ENCODE measurements at regions not wholly inside any gene's neighbourhood (a gene's known extent, or its start where the extent isn't known, plus 50 kb on each side); places are given as distances from the start of the nearest gene placed in this dataset.
"Not testable (repeated sequence)": the region's sequence is repeated elsewhere in the genome, so short reads cannot be mapped to it uniquely, and the experiment has no call there.

DNA sequence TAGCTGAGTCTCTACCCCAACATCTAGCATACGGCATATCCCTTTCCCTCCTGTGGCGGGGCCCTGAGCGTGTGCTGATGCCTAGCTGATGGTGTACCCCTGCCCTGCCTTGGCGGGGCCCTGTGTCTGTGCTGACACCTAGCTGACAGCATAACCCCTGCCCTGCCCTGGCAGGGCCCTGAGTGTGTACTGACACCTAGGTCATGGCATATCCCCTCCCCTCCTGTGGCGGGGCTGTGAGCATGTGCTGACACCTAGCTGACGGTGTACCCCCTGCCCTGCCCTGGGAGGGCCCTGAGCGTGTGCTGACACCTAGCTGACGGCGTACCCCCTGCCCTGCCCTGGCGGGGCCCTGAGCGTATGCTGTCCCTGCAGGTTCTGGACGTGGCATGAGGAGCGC lies 414.0 kb upstream of the AMELY start:
- TF ChIP-seq POLR2A (IDR thresholded peaks at IDR 0.05), result no peak
- TF ChIP-seq, protein P1, sequence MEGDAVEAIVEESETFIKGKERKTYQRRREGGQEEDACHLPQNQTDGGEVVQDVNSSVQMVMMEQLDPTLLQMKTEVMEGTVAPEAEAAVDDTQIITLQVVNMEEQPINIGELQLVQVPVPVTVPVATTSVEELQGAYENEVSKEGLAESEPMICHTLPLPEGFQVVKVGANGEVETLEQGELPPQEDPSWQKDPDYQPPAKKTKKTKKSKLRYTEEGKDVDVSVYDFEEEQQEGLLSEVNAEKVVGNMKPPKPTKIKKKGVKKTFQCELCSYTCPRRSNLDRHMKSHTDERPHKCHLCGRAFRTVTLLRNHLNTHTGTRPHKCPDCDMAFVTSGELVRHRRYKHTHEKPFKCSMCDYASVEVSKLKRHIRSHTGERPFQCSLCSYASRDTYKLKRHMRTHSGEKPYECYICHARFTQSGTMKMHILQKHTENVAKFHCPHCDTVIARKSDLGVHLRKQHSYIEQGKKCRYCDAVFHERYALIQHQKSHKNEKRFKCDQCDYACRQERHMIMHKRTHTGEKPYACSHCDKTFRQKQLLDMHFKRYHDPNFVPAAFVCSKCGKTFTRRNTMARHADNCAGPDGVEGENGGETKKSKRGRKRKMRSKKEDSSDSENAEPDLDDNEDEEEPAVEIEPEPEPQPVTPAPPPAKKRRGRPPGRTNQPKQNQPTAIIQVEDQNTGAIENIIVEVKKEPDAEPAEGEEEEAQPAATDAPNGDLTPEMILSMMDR (IDR thresholded peaks at IDR 0.05), result no peak
- WGBS, 2 donors, result 97 to 100% methylated on average over 3 to 4 of the region's 13 CpGs
- intact Hi-C loops (cut with DNase I), result no loop called here

DNA sequence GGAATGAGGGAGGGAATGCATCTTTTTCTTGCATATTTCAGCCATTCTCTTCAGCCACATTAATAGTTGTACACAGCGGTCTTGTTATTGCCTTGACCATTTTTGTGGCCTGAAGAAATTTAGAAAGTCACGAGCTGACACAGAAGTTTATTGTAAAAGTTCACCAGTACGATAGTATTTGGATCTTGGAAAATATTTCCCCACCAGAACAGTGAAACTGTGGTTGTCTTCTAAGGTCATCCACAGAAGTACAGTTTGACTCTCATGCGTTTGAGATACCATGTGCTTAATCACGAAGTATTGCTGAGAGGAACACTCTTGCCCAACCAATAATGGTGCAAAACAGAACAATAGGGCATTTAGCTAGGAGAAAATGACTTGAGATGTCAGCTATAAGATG lies 409.2 kb upstream of the AMELY start:
- Histone ChIP-seq H3K9me3 (no peaks in the 10 kb centered on the region), H3K27me3 (no peaks in the 10 kb centered on the region), H3K36me3 (no peaks in the 10 kb centered on the region), H3K4me3 (replicated peaks in 1 of 3) (no peak overlapping the region), H3K4me1 (no peaks in the 10 kb centered on the region), H3K27ac (no peak overlapping the region)
- no peak for DNase-seq
- TF ChIP-seq, protein P1 (IDR thresholded peaks at IDR 0.05), result no peak
- TF ChIP-seq POLR2A (IDR thresholded peaks at IDR 0.05), result no peak
- intact Hi-C loops (cut with DNase I), result no loop called here
- WGBS, 2 donors, result 88 to 89% methylated on average over 5 of the region's 5 CpGs

More for the DNA sequence above, 414.0 kb upstream of the AMELY start:
- no peak overlapping the region for H3K27ac ChIP-seq
- H3K4me3 ChIP-seq (replicated peaks in 1 of 3), result no peak overlapping the region
- H3K27me3 ChIP-seq, result no peaks in the 10 kb centered on the region
- DNase-seq, result no peak
- no peaks in the 10 kb centered on the region for H3K36me3 ChIP-seq
- H3K4me1 ChIP-seq, result no peaks in the 10 kb centered on the region
- no peaks in the 10 kb centered on the region for H3K9me3 ChIP-seq

DNA sequence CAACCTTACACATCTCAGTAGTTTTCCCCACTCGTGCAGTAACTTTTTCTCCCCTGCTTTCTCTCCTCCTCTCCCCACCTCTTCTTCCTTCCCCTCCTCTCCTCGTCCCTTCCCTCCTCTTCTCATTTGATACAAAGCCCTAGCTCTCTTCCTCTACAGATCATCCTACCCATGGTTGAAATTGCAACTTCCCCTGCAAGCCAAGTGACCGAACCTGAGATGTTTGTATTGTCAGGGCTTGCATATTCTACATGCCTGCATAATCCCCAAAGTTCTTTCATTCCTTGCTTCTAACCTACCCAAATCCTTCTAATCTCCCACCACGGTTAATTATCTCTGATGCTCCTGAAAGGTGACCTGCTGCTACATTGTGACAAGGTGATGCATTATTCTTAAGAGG lies 408.6 kb upstream of the AMELY start:
- 49 to 79% methylated on average over 2 of the region's 4 CpGs for WGBS, 2 donors
- H3K27ac ChIP-seq; H3K36me3 ChIP-seq; H3K4me1 ChIP-seq; DNase-seq; H3K4me3 ChIP-seq (replicated peaks in 1 of 3); H3K9me3 ChIP-seq; H3K27me3 ChIP-seq; intact Hi-C loops (cut with DNase I): not testable (repeated sequence)

DNA sequence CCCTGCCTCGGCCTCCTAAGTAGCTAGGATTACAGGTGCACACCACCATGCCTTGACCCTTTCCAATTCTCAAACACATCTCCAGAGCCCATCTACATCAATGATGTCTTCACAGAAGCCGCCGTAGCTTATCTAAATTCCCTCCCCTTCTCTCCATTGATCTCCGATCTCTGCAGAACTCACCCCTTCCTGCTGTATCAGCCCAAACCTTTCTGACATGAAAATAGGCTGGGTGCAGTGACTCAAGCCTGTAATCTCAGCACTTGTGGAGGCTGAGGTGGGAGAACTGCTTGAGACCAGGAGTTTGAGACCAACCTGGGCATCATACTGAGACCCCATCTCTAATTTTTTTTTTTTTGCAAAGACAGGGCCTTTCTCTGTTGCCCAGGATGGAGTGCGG lies 406.6 kb upstream of the AMELY start:
- TF ChIP-seq, protein P1 (IDR thresholded peaks at IDR 0.05), result no peak
- no peak for TF ChIP-seq POLR2A (IDR thresholded peaks at IDR 0.05)
- Histone ChIP-seq H3K4me1 (no peaks in the 10 kb centered on the region), H3K36me3 (no peaks in the 10 kb centered on the region), H3K27me3 (no peaks in the 10 kb centered on the region), H3K27ac (no peak overlapping the region), H3K9me3 (no peaks in the 10 kb centered on the region), H3K4me3 (replicated peaks in 1 of 3) (no peak overlapping the region)
- 97 to 98% methylated on average over 5 of the region's 5 CpGs for WGBS, 2 donors
- DNase-seq, result no peak
- intact Hi-C loops (cut with DNase I), result no loop called here

DNA sequence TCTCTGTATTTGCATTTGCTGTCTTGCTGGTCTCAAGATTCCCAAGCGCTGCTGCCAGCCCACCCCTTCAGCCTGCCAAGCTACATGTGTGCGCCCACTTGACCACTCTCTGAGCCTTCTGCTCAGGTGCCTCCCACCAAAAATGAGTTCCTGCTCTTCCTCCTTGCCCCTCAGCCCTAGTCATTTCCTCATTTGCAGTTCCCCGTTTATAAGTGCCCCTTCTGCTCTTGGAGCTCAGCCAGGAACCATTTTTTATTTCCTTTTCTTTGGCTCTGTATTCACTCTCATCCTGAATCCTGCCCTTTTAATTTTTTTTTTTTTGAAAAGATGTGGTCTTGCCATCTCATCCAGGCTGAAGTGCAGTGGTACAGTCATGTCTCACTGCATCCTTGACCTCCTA lies 406.0 kb upstream of the AMELY start:
- Histone ChIP-seq H3K4me3 (replicated peaks in 1 of 3) (no peak overlapping the region), H3K27me3 (no peaks in the 10 kb centered on the region), H3K9me3 (no peaks in the 10 kb centered on the region), H3K36me3 (no peaks in the 10 kb centered on the region), H3K4me1 (no peaks in the 10 kb centered on the region), H3K27ac (no peak overlapping the region)
- no peak for DNase-seq
- intact Hi-C loops (cut with DNase I), result no loop called here
- no peak for TF ChIP-seq POLR2A (IDR thresholded peaks at IDR 0.05)
- TF ChIP-seq, protein P1 (IDR thresholded peaks at IDR 0.05), result no peak
- WGBS, 2 donors, result 42 to 62% methylated on average over 3 of the region's 3 CpGs
